ENCODE measurements at regions not wholly inside any gene's neighbourhood (a gene's known extent, or its start where the extent isn't known, plus 50 kb on each side); places are given as distances from the start of the nearest gene placed in this dataset.

- TF ChIP-seq POLR2AphosphoS5 (IDR thresholded peaks at IDR 0.05; ENCODE audit: low read length), result no peak
- no peak for TF ChIP-seq EZH2 (IDR thresholded peaks at IDR 0.05; ENCODE audit: borderline replicate concordance, control insufficient read depth, low read depth, low read length)
- no peak for TF ChIP-seq RFX5 (IDR thresholded peaks at IDR 0.05; ENCODE audit: low read depth, low read length)
- no peak for TF ChIP-seq MEF2A (IDR thresholded peaks at IDR 0.05; ENCODE audit: insufficient read depth, low read depth, low read length)
Measured at GRCh38 chr4:130074096-130074495, 978.1 kb downstream of the C4orf33 start.

Data from GM12878 (cell line).